ENCODE measurements at regions not wholly inside any gene's neighbourhood (a gene's known extent, or its start where the extent isn't known, plus 50 kb on each side); places are given as distances from the start of the nearest gene placed in this dataset.

- intact Hi-C loops (cut with micrococcal nuclease) (no loop called here), in situ Hi-C loops (cut with MboI; ENCODE audit: low sequenced_read_pairs) (no loop called here), dilution Hi-C loops (cut with HindIII; ENCODE audit: low sequenced_read_pairs, unreplicated experiment) (no loop called here)
- ChIA-PET POLR2A (ENCODE audit: unreplicated experiment) (no interaction called here), CTCF (interaction anchor here (0.6 to 0.7 kb wide), 3 partner anchors 39 to 1092 kb away, joined by 3 to 7 read pairs (median 4); no protein-coding TSS in a partner anchor)
- Histone ChIP-seq H2AK9ac (replicated peaks; ENCODE audit: low read depth, low read length, poor library complexity) (no peak overlapping the region), H4K8ac (ENCODE audit: low read depth in 2 of 2, low read length in 2 of 2) (no peak overlapping the region), H3K9me1 (ENCODE audit: insufficient read depth, low read length) (0 out of 2 replicates have a peak, but pooled peaks cover 3% of the 10 kb centered on the region), H3K4me3 (ENCODE audit: insufficient read depth, low read depth, low read length) (no peak overlapping the region), H2BK5ac (ENCODE audit: low read depth, low read length, poor library complexity, severe bottlenecking) (no peak overlapping the region), H3K36me3 (ENCODE audit: control insufficient read depth, insufficient read depth, low read length) (no peaks in the 10 kb centered on the region), H4K91ac (ENCODE audit: insufficient read depth, low read depth, low read length) (no peak overlapping the region), H3K9ac (ENCODE audit: low read depth, low read length) (no peak overlapping the region), H4K20me1 (ENCODE audit: insufficient read depth, low read length) (no peaks in the 10 kb centered on the region), H2BK120ac (ENCODE audit: low read depth, low read length) (no peak overlapping the region), H3K27me3 (ENCODE audit: control insufficient read depth, insufficient read depth, low read length) (no peaks in the 10 kb centered on the region), H4K5ac (ENCODE audit: low read depth, low read length) (peak overlapping the region; percentile 74; the same call in 1 of the 2 replicates), H3K18ac (ENCODE audit: low read depth, low read length) (no peak overlapping the region), H2BK20ac (ENCODE audit: low read depth, low read length) (no peak overlapping the region), H3K4me2 (ENCODE audit: low read depth, low read length) (no peak overlapping the region), H3K79me1 (ENCODE audit: low read depth in 1 of 2, low read length in 2 of 2) (no peaks in the 10 kb centered on the region), H2BK15ac (ENCODE audit: low read depth, low read length) (0 out of 3 replicates have a peak overlapping the region, but pooled peaks have one; percentile 3), H3K4ac (ENCODE audit: low read depth, low read length) (no peak overlapping the region), H3K9me3 (ENCODE audit: control insufficient read depth, insufficient read depth, low read length) (no peaks in the 10 kb centered on the region), H3K27ac (ENCODE audit: insufficient read depth, low read length) (no peak overlapping the region), H2AFZ (replicated peaks; ENCODE audit: low read length, poor library complexity) (no peak overlapping the region), H3K56ac (ENCODE audit: extremely low read depth, insufficient read depth, low read length) (no peak overlapping the region), H2AK5ac (ENCODE audit: low read depth, low read length) (no peak overlapping the region), H3K14ac (replicated peaks; ENCODE audit: low read depth, low read length) (no peak overlapping the region), H3K4me1 (ENCODE audit: control insufficient read depth, insufficient read depth, low read length) (peaks cover 9% of the 10 kb centered on the region), H3K23ac (ENCODE audit: low read depth, low read length) (no peak overlapping the region)
- ATAC-seq (ENCODE audit: low read depth): no peak
- no CpG with 5 or more reads among the region's 4 CpGs for WGBS, 2 experiments (ENCODE audit: extremely low coverage in 2 of 2, insufficient read length in 1 of 2)
- DNase-seq: peak; percentile 46
- TF ChIP-seq SMC3 (IDR thresholded peaks at IDR 0.05; ENCODE audit: low read depth, low read length): no peak
- TF ChIP-seq, protein P1, sequence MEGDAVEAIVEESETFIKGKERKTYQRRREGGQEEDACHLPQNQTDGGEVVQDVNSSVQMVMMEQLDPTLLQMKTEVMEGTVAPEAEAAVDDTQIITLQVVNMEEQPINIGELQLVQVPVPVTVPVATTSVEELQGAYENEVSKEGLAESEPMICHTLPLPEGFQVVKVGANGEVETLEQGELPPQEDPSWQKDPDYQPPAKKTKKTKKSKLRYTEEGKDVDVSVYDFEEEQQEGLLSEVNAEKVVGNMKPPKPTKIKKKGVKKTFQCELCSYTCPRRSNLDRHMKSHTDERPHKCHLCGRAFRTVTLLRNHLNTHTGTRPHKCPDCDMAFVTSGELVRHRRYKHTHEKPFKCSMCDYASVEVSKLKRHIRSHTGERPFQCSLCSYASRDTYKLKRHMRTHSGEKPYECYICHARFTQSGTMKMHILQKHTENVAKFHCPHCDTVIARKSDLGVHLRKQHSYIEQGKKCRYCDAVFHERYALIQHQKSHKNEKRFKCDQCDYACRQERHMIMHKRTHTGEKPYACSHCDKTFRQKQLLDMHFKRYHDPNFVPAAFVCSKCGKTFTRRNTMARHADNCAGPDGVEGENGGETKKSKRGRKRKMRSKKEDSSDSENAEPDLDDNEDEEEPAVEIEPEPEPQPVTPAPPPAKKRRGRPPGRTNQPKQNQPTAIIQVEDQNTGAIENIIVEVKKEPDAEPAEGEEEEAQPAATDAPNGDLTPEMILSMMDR (conservative IDR thresholded peaks at IDR 0.05; ENCODE audit: low read depth, low read length): no peak
- no peak for TF ChIP-seq RFX5 (IDR thresholded peaks at IDR 0.05; ENCODE audit: low read depth, low read length)
- no peak for TF ChIP-seq FOS (IDR thresholded peaks at IDR 0.05; ENCODE audit: low read depth, low read length)
- TF ChIP-seq MAZ (IDR thresholded peaks at IDR 0.05; ENCODE audit: borderline replicate concordance, low read depth, low read length): no peak
- peak; percentile 81 for TF ChIP-seq NFE2L2 (IDR thresholded peaks at IDR 0.05; ENCODE audit: low read depth, low read length)
- TF ChIP-seq RAD21 (IDR thresholded peaks at IDR 0.05; ENCODE audit: low read length): no peak
- TF ChIP-seq, protein P2, sequence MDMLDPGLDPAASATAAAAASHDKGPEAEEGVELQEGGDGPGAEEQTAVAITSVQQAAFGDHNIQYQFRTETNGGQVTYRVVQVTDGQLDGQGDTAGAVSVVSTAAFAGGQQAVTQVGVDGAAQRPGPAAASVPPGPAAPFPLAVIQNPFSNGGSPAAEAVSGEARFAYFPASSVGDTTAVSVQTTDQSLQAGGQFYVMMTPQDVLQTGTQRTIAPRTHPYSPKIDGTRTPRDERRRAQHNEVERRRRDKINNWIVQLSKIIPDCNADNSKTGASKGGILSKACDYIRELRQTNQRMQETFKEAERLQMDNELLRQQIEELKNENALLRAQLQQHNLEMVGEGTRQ (IDR thresholded peaks at IDR 0.05; ENCODE audit: low read depth, low read length): no peak
- no peak for TF ChIP-seq CHD1 (IDR thresholded peaks at IDR 0.05; ENCODE audit: low read depth, low read length)
- TF ChIP-seq CEBPB (IDR thresholded peaks at IDR 0.05; ENCODE audit: low read depth, low read length): peak; percentile 86
- TF ChIP-seq POLR2A (IDR thresholded peaks at IDR 0.05; ENCODE audit: low read depth, low read length): no peak
- BruUV-seq (replicated peaks): no TSS peak
Observed at GRCh38 chr11:79939111-79939510, 498.3 kb upstream of the TENM4 start.
